Fibroblast of lung (primary cell): ENCODE measurements at regions not wholly inside any gene's neighbourhood (a gene's known extent, or its start where the extent isn't known, plus 50 kb on each side); places are given as distances from the start of the nearest gene placed in this dataset.

Source experiments
- EZH2 ChIP-seq: IDR thresholded peaks from 2 replicates; pipeline ENCODE4 v1.5.1; 2012; ENCODE audit warnings: low read length, control low read depth, mild to moderate bottlenecking; ENCODE audit errors: missing control alignments
- TF ChIP-seq, protein P1 (sequence below), 2 donors: IDR thresholded peaks in 1 of 2; conservative IDR thresholded peaks in 1 of 2; 1 replicate in 1 of 2; 2 replicates in 1 of 2; pipeline ENCODE4 v1.5.1; 2011 to 2012; ENCODE audit warnings: low read length in 2 of 2, control low read depth in 1 of 2, inconsistent platforms in 1 of 2, low read depth in 1 of 2, mild to moderate bottlenecking in 1 of 2

DNA sequence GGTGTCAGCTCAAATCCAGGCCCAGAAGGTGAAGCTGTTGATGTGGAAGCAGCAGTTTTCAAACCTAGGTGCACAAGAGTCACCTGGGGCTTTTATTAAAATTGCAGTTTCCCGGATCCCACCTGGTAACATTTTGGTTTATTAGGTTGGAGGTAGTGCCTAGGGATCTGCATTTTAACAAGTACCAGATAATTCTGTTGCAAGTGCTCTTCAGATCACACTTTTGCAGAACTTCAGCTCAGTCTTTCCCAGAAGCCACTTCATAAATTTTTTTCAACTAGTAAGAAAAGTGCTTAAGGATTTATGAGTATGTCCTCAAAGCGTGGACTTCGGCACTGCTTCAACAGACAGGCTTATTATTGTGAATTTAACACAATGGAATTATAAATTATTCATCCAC lies 213.8 kb downstream of the ADRA2A start:
- TF ChIP-seq, protein P1, sequence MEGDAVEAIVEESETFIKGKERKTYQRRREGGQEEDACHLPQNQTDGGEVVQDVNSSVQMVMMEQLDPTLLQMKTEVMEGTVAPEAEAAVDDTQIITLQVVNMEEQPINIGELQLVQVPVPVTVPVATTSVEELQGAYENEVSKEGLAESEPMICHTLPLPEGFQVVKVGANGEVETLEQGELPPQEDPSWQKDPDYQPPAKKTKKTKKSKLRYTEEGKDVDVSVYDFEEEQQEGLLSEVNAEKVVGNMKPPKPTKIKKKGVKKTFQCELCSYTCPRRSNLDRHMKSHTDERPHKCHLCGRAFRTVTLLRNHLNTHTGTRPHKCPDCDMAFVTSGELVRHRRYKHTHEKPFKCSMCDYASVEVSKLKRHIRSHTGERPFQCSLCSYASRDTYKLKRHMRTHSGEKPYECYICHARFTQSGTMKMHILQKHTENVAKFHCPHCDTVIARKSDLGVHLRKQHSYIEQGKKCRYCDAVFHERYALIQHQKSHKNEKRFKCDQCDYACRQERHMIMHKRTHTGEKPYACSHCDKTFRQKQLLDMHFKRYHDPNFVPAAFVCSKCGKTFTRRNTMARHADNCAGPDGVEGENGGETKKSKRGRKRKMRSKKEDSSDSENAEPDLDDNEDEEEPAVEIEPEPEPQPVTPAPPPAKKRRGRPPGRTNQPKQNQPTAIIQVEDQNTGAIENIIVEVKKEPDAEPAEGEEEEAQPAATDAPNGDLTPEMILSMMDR (conservative IDR thresholded peaks at IDR 0.05 in 1 of 2, IDR thresholded peaks at IDR 0.05 in 1 of 2; ENCODE audit: low read depth in 1 of 2, low read length in 2 of 2): no peak
- TF ChIP-seq EZH2: no peak
